Liver (tissue), 3 donors: ENCODE measurements at regions not wholly inside any gene's neighbourhood (a gene's known extent, or its start where the extent isn't known, plus 50 kb on each side); places are given as distances from the start of the nearest gene placed in this dataset.

Experiments
- ATF3 ChIP-seq: IDR thresholded peaks from 2 replicates; pipeline ENCODE4 v1.6.1; 2016; ENCODE audit warnings: antibody characterized with exemption
- CTCF ChIP-seq: fragments of 150-350 bp; IDR thresholded peaks from 2 replicates; pipeline ENCODE4 v1.5.1; 2017; ENCODE audit warnings: improper control_type of control experiment, low read depth, low read length; ENCODE audit not compliant: missing input control
- MAX ChIP-seq: IDR thresholded peaks from 2 replicates; pipeline ENCODE4 v1.6.1; 2016; ENCODE audit warnings: antibody characterized with exemption
- RAD21 ChIP-seq, 2 donors: IDR thresholded peaks; 2 replicates each; pipeline ENCODE4 v1.6.1; 2016; ENCODE audit warnings: antibody characterized with exemption in 2 of 2, mild to moderate bottlenecking in 2 of 2
- REST ChIP-seq: IDR thresholded peaks from 2 replicates; pipeline ENCODE4 v1.6.1; 2016; ENCODE audit warnings: antibody characterized with exemption, mild to moderate bottlenecking
- RXRA ChIP-seq, 2 donors: IDR thresholded peaks; 2 replicates each; pipeline ENCODE4 v1.6.1; 2017 to 2018; ENCODE audit warnings: antibody characterized with exemption in 2 of 2, mild to moderate bottlenecking in 1 of 2
- SP1 ChIP-seq: IDR thresholded peaks from 2 replicates; pipeline ENCODE4 v1.6.1; 2018; ENCODE audit warnings: antibody characterized with exemption, mild to moderate bottlenecking
- donor health status: healthy.
- donor health status: healthy.

GRCh38 chrX:13487731-13488505 is 81.5 kb upstream of the EGFL6 start:
- TF ChIP-seq CTCF (peak; percentile 74), ATF3 (no peak), REST (no peak), RAD21 (IDR thresholded peaks at IDR 0.05) (peak; percentile 84 to 91), RXRA (IDR thresholded peaks at IDR 0.05) (no peak), SP1 (no peak), MAX (no peak)
